HG03378 (cell line): ENCODE measurements at regions not wholly inside any gene's neighbourhood (a gene's known extent, or its start where the extent isn't known, plus 50 kb on each side); places are given as distances from the start of the nearest gene placed in this dataset.
A peak's percentile ranks its signal among the peaks of the same experiment; 100 is the strongest.

Experiments
- ATAC-seq: cut with Tn5 transposase; IDR thresholded peaks from one replicate; pipeline ENCODE4 v1.9.1; 2021; ENCODE audit warnings: mild to moderate bottlenecking, moderate library complexity; ENCODE audit not compliant: unreplicated experiment

GRCh38 chr18:56146565-56146964 lies 491.8 kb downstream of the TXNL1 start:
- ATAC-seq, result no peak

- no peak for ATAC-seq
Measured at GRCh38 chr18:56142001-56142400, 496.4 kb downstream of the TXNL1 start.

- ATAC-seq, result no peak
Measured at GRCh38 chr18:56139792-56140254, 498.6 kb downstream of the TXNL1 start.

- ATAC-seq, result no peak
Measured at GRCh38 chr18:56139372-56139771, 499.0 kb downstream of the TXNL1 start.

GRCh38 chr18:56136105-56136504 lies 502.3 kb downstream of the TXNL1 start:
- ATAC-seq, result no peak

GRCh38 chr18:56130481-56130880 lies 507.9 kb downstream of the TXNL1 start:
- no peak for ATAC-seq

- no peak for ATAC-seq
Measured at GRCh38 chr18:56128153-56128791, 510.1 kb downstream of the TXNL1 start.

- no peak for ATAC-seq
Measured at GRCh38 chr18:56127322-56128099, 510.9 kb downstream of the TXNL1 start.

- no peak for ATAC-seq
Measured at GRCh38 chr18:56124186-56124585, 514.2 kb downstream of the TXNL1 start.

GRCh38 chr18:56121669-56122068 lies 516.7 kb downstream of the TXNL1 start:
- no peak for ATAC-seq

GRCh38 chr18:56120782-56121181 lies 517.6 kb downstream of the TXNL1 start:
- ATAC-seq, result no peak

GRCh38 chr18:56119681-56120080 lies 518.7 kb downstream of the TXNL1 start:
- ATAC-seq, result no peak

GRCh38 chr18:56118422-56118821 lies 520.0 kb downstream of the TXNL1 start:
- no peak for ATAC-seq

GRCh38 chr18:56115071-56116015 lies 523.0 kb downstream of the TXNL1 start:
- no peak for ATAC-seq

- no peak for ATAC-seq
Measured at GRCh38 chr18:56112984-56113383, 525.0 kb upstream of the TCF4 start.

GRCh38 chr18:56112013-56112749 lies 524.2 kb upstream of the TCF4 start:
- ATAC-seq, result peak; percentile 99

- no peak for ATAC-seq
Measured at GRCh38 chr18:56109757-56110156, 521.8 kb upstream of the TCF4 start.

- no peak for ATAC-seq
Measured at GRCh38 chr18:56108478-56109367, 520.7 kb upstream of the TCF4 start.

GRCh38 chr18:56107821-56108477 lies 520.0 kb upstream of the TCF4 start:
- ATAC-seq, result no peak
